H9 (cell line): ENCODE measurements at regions not wholly inside any gene's neighbourhood (a gene's known extent, or its start where the extent isn't known, plus 50 kb on each side); places are given as distances from the start of the nearest gene placed in this dataset.

Experiments used
- DNase-seq: peaks from one replicate; pipeline ENCODE4 v3.0.0-alpha.2; 2017
- H2AFZ ChIP-seq: one replicate; pipeline ENCODE4 v1.6.1; 2013; ENCODE audit warnings: mild to moderate bottlenecking, low read length, control low read depth, moderate library complexity
- H2AK5ac ChIP-seq: 2 replicates; pipeline ENCODE4 v1.6.1; 2013; ENCODE audit warnings: low read length, control low read depth, mixed read lengths; ENCODE audit not compliant: insufficient read length
- H2BK120ac ChIP-seq: one replicate; pipeline ENCODE4 v1.6.1; 2013; ENCODE audit warnings: low read depth, mild to moderate bottlenecking, low read length, control low read depth, inconsistent platforms; ENCODE audit not compliant: poor library complexity, severe bottlenecking
- H2BK12ac ChIP-seq: 2 replicates; pipeline ENCODE4 v1.6.1; 2013; ENCODE audit warnings: low read length, control low read depth, mixed read lengths, low read depth; ENCODE audit not compliant: insufficient read length
- H2BK15ac ChIP-seq: 2 replicates; pipeline ENCODE4 v1.6.1; 2013; ENCODE audit warnings: low read depth, low read length, control low read depth
- H2BK20ac ChIP-seq: one replicate; pipeline ENCODE4 v1.6.1; 2013; ENCODE audit warnings: low read depth, mild to moderate bottlenecking, low read length, control low read depth, inconsistent platforms; ENCODE audit not compliant: poor library complexity, severe bottlenecking
- H2BK5ac ChIP-seq: 2 replicates; pipeline ENCODE4 v1.6.1; 2013; ENCODE audit warnings: low read length, control low read depth, mixed read lengths; ENCODE audit not compliant: insufficient read length
- H3K14ac ChIP-seq: 2 replicates; pipeline ENCODE4 v1.6.1; 2013; ENCODE audit warnings: low read length, control low read depth; ENCODE audit not compliant: insufficient read depth
- H3K18ac ChIP-seq: 2 replicates; pipeline ENCODE4 v1.6.1; 2013; ENCODE audit warnings: low read depth, mild to moderate bottlenecking, mixed read lengths, low read length, control low read depth; ENCODE audit not compliant: insufficient read length
- H3K23ac ChIP-seq: 2 replicates; pipeline ENCODE4 v1.6.1; 2013; ENCODE audit warnings: low read length, control low read depth, mixed read lengths, low read depth; ENCODE audit not compliant: insufficient read length
- H3K23me2 ChIP-seq: 2 replicates; pipeline ENCODE4 v1.6.1; 2013; ENCODE audit warnings: low read depth, mild to moderate bottlenecking, mixed read lengths, low read length, control low read depth; ENCODE audit not compliant: insufficient read length, poor library complexity, severe bottlenecking
- H3K27ac ChIP-seq: 2 replicates; pipeline ENCODE4 v1.5.1; 2013; ENCODE audit warnings: low read length, control low read depth, mixed read lengths, low read depth; ENCODE audit not compliant: insufficient read length
- H3K27me3 ChIP-seq: 2 replicates; pipeline ENCODE4 v1.6.1; 2013; ENCODE audit warnings: low read length, control low read depth, inconsistent platforms; ENCODE audit not compliant: insufficient read depth
- H3K4ac ChIP-seq: 2 replicates; pipeline ENCODE4 v1.6.1; 2013; ENCODE audit warnings: low read depth, mild to moderate bottlenecking, control low read depth, inconsistent platforms, low read length, moderate library complexity
- H3K4me1 ChIP-seq: 2 replicates; pipeline ENCODE4 v1.6.1; 2013; ENCODE audit warnings: low read length, control low read depth, inconsistent platforms; ENCODE audit not compliant: insufficient read depth
- H3K4me2 ChIP-seq: 2 replicates; pipeline ENCODE4 v1.6.1; 2013; ENCODE audit warnings: low read length, control low read depth, mixed read lengths; ENCODE audit not compliant: insufficient read length, insufficient read depth
- H3K56ac ChIP-seq: 2 replicates; pipeline ENCODE4 v1.6.1; 2013; ENCODE audit warnings: low read depth, mild to moderate bottlenecking, mixed read lengths, low read length, control low read depth; ENCODE audit not compliant: insufficient read length
- H3K79me1 ChIP-seq: 2 replicates; pipeline ENCODE4 v1.6.1; 2013; ENCODE audit warnings: low read depth, mild to moderate bottlenecking, moderate library complexity, low read length, control low read depth, inconsistent platforms; ENCODE audit not compliant: insufficient read depth, poor library complexity, severe bottlenecking
- H3K79me2 ChIP-seq: 2 replicates; pipeline ENCODE4 v1.6.1; 2013; ENCODE audit warnings: low read length, control low read depth, inconsistent platforms; ENCODE audit not compliant: insufficient read depth
- H3K9ac ChIP-seq: 2 replicates; pipeline ENCODE4 v1.6.1; 2013; ENCODE audit warnings: low read length, control low read depth, mixed read lengths; ENCODE audit not compliant: insufficient read length; ENCODE audit errors: extremely low read depth
- H3K9me3 ChIP-seq: one replicate; pipeline ENCODE4 v1.6.1; 2013; ENCODE audit warnings: low read depth, low read length, inconsistent platforms; ENCODE audit not compliant: control insufficient read depth
- H3T11ph ChIP-seq: one replicate; pipeline ENCODE4 v1.6.1; 2013; ENCODE audit warnings: mild to moderate bottlenecking, low read length, control low read depth, inconsistent platforms
- H4K20me1 ChIP-seq: one replicate; pipeline ENCODE4 v1.6.1; 2013; ENCODE audit not compliant: control insufficient read depth, insufficient read length, insufficient read depth
- H4K5ac ChIP-seq: 2 replicates; pipeline ENCODE4 v1.6.1; 2013; ENCODE audit warnings: low read depth, mild to moderate bottlenecking, mixed read lengths, low read length, control low read depth; ENCODE audit not compliant: insufficient read length
- H4K8ac ChIP-seq: replicated peaks from 2 replicates; pipeline ENCODE4 v1.6.1; 2013; ENCODE audit warnings: low read length, control low read depth, mixed read lengths, low read depth; ENCODE audit not compliant: insufficient read length
- H4K91ac ChIP-seq: 2 replicates; pipeline ENCODE4 v1.6.1; 2013; ENCODE audit warnings: low read depth, mild to moderate bottlenecking, moderate library complexity, mixed read lengths, low read length, control low read depth; ENCODE audit not compliant: insufficient read length
- H3K27ac Mint-ChIP-seq, 3 experiments: 2 replicates in 2 of 3; 3 replicates in 1 of 3; pipeline ENCODE4 v1.8.0; 2020 to 2021; ENCODE audit warnings: mixed read lengths in 3 of 3, mild to moderate bottlenecking in 1 of 3, moderate library complexity in 1 of 3
- H3K27me3 Mint-ChIP-seq: 2 replicates; pipeline ENCODE4 v1.8.0; 2021; ENCODE audit warnings: low read depth, mild to moderate bottlenecking, moderate library complexity, mixed read lengths
- H3K36me3 Mint-ChIP-seq, 3 experiments: 2 replicates in 2 of 3; 3 replicates in 1 of 3; pipeline ENCODE4 v1.8.0; 2020 to 2021; ENCODE audit warnings: low read depth in 3 of 3, mixed read lengths in 3 of 3; ENCODE audit not compliant: insufficient read depth in 1 of 3
- H3K4me1 Mint-ChIP-seq, 2 experiments: 2 replicates each; pipeline ENCODE4 v1.8.0; 2020; ENCODE audit warnings: mixed read lengths in 2 of 2
- H3K4me3 Mint-ChIP-seq, 2 experiments: 2 replicates in 1 of 2; 3 replicates in 1 of 2; pipeline ENCODE4 v1.8.0; 2020 to 2021; ENCODE audit warnings: mild to moderate bottlenecking in 2 of 2, mixed read lengths in 2 of 2, moderate library complexity in 1 of 2
- H3K9me3 Mint-ChIP-seq, 2 experiments: 2 replicates in 1 of 2; 3 replicates in 1 of 2; pipeline ENCODE4 v1.8.0; 2020; ENCODE audit warnings: mild to moderate bottlenecking in 2 of 2, mixed read lengths in 2 of 2, moderate library complexity in 1 of 2
- CTCF ChIP-seq: fragments of 200-600 bp; sonication (generic); conservative IDR thresholded peaks from 3 replicates; pipeline ENCODE4 v1.8.0; 2021; ENCODE audit warnings: antibody characterized with exemption, mild to moderate bottlenecking
- WGBS: extraction: QIAGEN DNeasy Blood & Tissue Kit; methylation state at CpG from one replicate; pipeline ENCODE4 v1.1.7; 2013; ENCODE audit warnings: missing lambda C conversion rate, low lambda C conversion rate, mixed read lengths; ENCODE audit not compliant: insufficient read length; ENCODE audit errors: extremely low coverage; 5-methylcytosine and 5-hydroxymethylcytosine counted together

DNA sequence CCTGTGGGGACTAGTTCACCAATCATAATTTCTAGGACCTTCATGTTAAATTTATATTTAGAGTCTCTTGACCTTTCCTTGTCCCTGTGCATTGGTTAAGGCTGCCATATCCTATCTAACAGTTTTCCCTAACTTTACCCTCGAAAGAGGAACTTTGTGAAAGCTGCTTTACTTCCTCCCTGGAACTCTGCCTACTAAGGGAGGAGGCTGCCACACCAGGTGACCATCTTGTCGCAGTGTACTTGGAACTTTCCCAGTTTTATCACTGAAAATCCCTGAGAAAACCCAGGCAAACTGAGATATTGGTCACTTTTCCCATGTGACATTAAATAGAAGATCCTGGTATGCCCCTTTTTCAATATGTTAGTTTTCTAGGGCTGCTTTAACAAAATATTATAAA, 317.6 kb upstream of the TSHZ2 start:
- Mint-ChIP-seq H3K36me3 (no peaks in the 10 kb centered on the region), H3K4me3 (no peak overlapping the region), H3K9me3 (no peaks in the 10 kb centered on the region), H3K27ac (no peak overlapping the region; a peak in 1 of 7 replicates), H3K4me1 (no peaks in the 10 kb centered on the region), H3K27me3 (0 out of 2 replicates have a peak, but pooled peaks cover 1% of the 10 kb centered on the region)
- Histone ChIP-seq H3K27ac (no peak overlapping the region), H3K79me1 (no peaks in the 10 kb centered on the region), H3K4ac (no peak overlapping the region), H4K5ac (no peak overlapping the region), H2BK20ac (no peak overlapping the region), H3K9ac (no peak overlapping the region), H2AFZ (no peak overlapping the region), H2BK120ac (no peak overlapping the region), H3K23ac (no peak overlapping the region), H3K4me1 (no peaks in the 10 kb centered on the region), H3T11ph (no peak overlapping the region), H3K9me3 (no peaks in the 10 kb centered on the region), H4K91ac (no peak overlapping the region), H2AK5ac (no peak overlapping the region), H3K18ac (no peak overlapping the region), H3K27me3 (no peaks in the 10 kb centered on the region), H4K20me1 (no peaks in the 10 kb centered on the region), H2BK5ac (no peak overlapping the region), H3K23me2 (no peaks in the 10 kb centered on the region), H2BK15ac (no peak overlapping the region), H3K14ac (no peak overlapping the region), H3K56ac (no peak overlapping the region), H3K4me2 (no peak overlapping the region), H2BK12ac (no peak overlapping the region), H3K79me2 (no peaks in the 10 kb centered on the region), H4K8ac (no peak overlapping the region)
- no peak for TF ChIP-seq CTCF
- DNase-seq = no peak
- no CpG with 5 or more reads among the region's 2 CpGs for whole genome bisulfite sequencing
